ENCODE measurements at regions not wholly inside any gene's neighbourhood (a gene's known extent, or its start where the extent isn't known, plus 50 kb on each side); places are given as distances from the start of the nearest gene placed in this dataset.

GRCh38 chr11:70848243-70848750, 404.1 kb downstream of the SHANK2 start:
- DNase-seq (ENCODE audit: low spot score): no peak

DNA sequence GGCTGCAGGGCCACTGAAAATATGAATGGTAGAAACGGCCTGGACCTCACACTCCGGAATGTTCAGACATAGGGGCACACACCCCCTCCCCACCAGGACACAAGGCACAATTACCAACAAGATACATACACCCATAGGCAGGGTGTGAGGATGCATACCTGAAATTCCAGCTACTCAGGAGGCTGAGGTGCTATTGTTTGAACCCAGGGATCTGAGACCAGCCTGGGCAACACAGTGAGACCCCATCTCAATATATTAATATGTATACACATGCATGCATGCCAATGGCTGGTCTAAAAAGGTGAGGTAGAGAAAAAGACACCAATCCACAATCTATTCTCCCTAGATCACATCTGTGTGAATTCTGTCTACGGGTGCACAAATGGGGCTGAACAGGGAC, 403.3 kb downstream of the SHANK2 start:
- no peak for DNase-seq (ENCODE audit: low spot score)

DNA sequence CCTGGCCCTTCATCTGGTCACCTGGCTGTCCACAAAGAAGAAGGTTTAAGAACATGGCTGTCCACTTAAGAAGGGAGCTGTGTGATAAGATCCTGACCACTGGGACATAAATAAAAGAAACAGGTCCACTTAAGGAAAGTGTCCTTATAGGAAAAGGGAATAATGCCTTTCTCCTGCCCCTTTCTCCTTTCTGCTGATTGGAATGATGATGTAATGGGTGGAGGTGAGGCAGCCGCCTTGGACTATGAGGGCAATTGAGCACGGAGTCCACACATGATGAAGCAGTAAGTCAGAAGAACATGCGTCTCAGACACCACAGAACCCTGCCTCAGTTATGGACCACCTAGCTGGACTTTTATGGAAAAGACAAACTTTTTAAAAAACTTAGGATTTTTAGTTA, 401.1 kb downstream of the SHANK2 start:
- DNase-seq (ENCODE audit: low spot score): no peak

GRCh38 chr11:70851907-70852306, 400.5 kb downstream of the SHANK2 start:
- no peak for DNase-seq (ENCODE audit: low spot score)

- no peak for DNase-seq (ENCODE audit: low spot score)
Observed at GRCh38 chr11:70853068-70853769, 399.2 kb downstream of the SHANK2 start.

DNA sequence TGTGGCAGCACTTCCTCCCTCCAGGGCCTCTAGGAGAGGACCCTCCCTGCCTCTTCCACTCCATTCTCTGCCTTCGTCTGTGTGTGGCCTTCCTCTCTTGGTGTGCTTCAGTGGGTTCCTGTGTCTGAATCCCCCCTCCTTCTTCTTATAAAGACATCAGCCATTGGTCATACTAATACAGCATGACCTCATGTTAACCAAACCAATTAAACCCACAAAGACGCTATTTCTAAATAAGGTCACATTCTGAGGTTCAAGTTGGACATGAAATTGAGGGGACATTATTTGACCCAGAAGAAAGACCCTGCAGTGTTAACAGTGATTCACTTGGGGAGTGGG, 398.6 kb downstream of the SHANK2 start:
- no peak for DNase-seq (ENCODE audit: low spot score)

- no peak for DNase-seq (ENCODE audit: low spot score)
Observed at GRCh38 chr11:70854201-70854600, 398.2 kb downstream of the SHANK2 start.

DNA sequence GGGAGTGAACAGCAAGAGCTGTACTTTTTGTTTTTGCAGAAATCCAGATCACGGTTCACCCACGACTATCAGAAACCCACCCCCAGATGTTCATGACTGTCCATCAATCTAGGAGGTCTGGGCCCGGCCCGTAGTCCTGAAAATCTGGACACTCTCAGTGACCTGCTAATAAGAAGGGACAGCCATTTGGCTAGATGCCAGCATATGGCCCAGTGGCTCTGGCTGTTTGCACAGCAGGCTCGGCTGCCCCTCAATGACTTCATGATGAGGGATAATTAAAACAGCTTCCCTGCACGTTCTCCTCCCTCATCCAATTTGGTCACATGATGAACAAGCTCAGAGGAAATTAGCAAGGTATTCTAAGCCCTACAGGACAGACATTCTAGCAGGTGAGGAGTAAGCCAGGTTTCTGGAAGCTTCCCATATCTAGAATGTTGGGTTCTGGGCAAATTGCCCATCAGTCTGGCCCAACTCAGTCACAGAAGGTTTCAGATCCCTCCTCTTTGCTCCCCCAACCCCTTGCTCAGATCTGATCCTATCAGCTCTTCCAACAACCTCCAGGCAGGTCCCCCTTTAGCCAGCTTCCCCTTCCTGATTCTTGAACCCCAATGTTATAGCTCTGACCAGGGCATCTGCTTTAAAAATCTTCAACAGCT, 397.3 kb downstream of the SHANK2 start:
- DNase-seq (ENCODE audit: low spot score): no peak

- DNase-seq (ENCODE audit: low spot score): no peak
Observed at GRCh38 chr11:70857894-70858293, 394.5 kb downstream of the SHANK2 start.

GRCh38 chr11:70859180-70859579, 393.2 kb downstream of the SHANK2 start:
- DNase-seq (ENCODE audit: low spot score): no peak

GRCh38 chr11:70860888-70861287, 391.5 kb downstream of the SHANK2 start:
- no peak for DNase-seq (ENCODE audit: low spot score)

DNA sequence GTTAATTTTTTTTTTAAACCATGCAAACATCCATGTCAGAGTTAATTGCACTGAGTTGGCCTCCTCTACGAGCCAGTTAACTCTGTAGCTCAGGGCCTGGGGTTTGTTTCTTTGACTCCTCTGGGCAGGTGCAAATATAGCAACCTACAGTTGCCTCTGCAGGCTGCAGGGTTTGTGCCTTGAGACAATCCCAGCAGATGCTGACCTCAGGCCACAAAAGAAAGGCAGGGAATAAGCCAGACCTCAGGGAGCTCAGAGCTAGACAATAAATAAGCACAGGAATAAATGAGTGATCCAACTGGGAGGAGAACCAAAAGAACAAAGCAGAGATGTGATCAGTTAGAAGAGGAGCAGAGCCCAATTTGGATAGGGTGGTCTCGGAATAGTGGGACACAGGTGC, 390.8 kb downstream of the SHANK2 start:
- no peak for DNase-seq (ENCODE audit: low spot score)

- DNase-seq (ENCODE audit: low spot score): no peak
Observed at GRCh38 chr11:70862093-70862492, 390.3 kb downstream of the SHANK2 start.

GRCh38 chr11:70863186-70863585, 389.2 kb downstream of the SHANK2 start:
- DNase-seq (ENCODE audit: low spot score): no peak

DNA sequence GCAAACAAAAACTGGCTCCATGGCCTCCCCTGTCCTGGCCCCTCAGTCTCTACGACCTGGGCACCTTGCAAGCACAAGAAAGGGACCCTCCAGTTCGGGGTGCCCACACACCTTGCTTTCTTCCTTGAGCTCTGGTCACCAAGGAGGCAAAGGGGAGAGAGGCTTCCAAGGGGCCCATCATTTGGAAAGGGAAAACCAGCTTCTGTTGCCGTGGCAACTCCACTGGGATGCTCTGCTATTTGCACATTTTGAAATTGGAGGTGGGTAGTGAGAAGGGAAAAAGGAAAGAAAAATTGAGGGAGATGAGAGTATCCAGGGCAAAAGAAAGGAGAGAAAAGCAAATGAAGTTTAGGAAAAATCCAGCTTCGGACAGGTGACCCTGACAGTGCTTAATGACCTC, 388.4 kb downstream of the SHANK2 start:
- no peak for DNase-seq (ENCODE audit: low spot score)

- DNase-seq (ENCODE audit: low spot score): no peak
Observed at GRCh38 chr11:70865356-70865755, 387.0 kb downstream of the SHANK2 start.

DNA sequence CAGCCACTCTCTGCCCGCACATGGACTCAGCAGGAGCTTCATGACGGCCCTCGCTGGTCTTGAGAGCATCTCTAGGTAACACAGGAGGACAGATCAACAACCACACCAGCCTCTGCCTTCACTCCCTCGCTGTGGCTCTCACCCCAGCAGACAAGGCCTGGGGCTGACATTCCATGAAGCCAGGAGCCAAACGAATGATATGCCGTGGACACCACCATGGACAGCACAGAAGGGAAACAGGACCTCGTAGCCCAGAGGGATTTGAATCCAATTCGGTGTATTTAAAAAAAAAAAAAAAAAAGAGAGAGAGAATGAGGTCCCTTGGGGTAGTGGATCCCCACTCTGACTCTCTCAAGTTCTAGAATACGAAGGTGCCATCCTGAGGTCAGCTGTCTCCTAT, 385.5 kb downstream of the SHANK2 start:
- DNase-seq (ENCODE audit: low spot score): no peak

GRCh38 chr11:70867281-70868047, 384.9 kb downstream of the SHANK2 start:
- DNase-seq (ENCODE audit: low spot score): no peak

- DNase-seq (ENCODE audit: low spot score): no peak
Observed at GRCh38 chr11:70868341-70868885, 384.0 kb downstream of the SHANK2 start.

GRCh38 chr11:70869054-70869453, 383.3 kb downstream of the SHANK2 start:
- no peak for DNase-seq (ENCODE audit: low spot score)

DNA sequence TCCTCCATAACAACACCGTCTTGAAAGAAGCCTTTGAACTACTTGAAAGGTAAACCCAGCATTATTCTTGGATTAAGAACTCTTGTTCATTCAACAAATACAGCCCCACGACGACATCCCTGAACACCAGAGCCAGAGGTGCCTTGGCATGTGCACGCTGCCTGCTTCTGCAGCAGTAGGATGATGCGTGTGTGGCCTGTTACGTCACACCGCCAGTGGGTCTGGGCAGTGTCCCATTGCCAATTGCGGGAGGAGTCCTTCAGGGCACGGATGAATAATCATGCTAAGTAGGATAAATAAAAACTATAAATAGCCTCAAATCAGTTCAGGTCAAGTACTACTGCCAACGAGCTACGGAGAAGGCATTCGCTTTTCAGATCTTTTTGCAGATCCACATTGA, 380.5 kb downstream of the SHANK2 start:
- DNase-seq (ENCODE audit: low spot score): no peak

- no peak for DNase-seq (ENCODE audit: low spot score)
Observed at GRCh38 chr11:70872299-70872698, 380.1 kb downstream of the SHANK2 start.

Data from germinal center (tissue), 1 donor.